GM21825 (cell line): ENCODE measurements at regions not wholly inside any gene's neighbourhood (a gene's known extent, or its start where the extent isn't known, plus 50 kb on each side); places are given as distances from the start of the nearest gene placed in this dataset.
"Not testable (repeated sequence)": the region's sequence is repeated elsewhere in the genome, so short reads cannot be mapped to it uniquely, and the experiment has no call there.

Experiments
- ATAC-seq: cut with Tn5 transposase; IDR thresholded peaks from one replicate; pipeline ENCODE4 v1.9.1; 2021; ENCODE audit warnings: mild to moderate bottlenecking, moderate library complexity; ENCODE audit not compliant: unreplicated experiment

DNA sequence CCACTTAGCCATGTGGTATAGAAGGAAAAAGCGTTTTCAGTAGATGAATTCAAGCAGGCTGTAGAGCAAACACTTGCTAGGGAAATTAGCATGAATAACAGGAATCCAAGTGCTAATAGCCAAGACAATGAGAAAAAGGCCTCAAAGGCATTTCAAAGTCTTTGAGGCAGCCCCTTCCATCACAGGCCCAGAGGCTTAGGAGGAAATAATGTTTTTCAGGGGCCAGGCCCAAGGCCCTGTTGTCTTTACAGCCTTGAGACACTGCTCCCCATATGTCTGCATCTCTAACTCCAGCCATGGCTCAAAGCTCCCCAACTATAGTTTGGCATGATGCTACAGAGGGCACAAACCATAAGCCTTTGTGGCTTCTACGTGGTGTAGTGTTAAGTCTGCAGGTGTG lies 563.5 kb downstream of the TAF11L14 start:
- ATAC-seq, result no peak

GRCh38 chr5:18202164-18202563 lies 567.9 kb downstream of the TAF11L14 start:
- no peak for ATAC-seq

- ATAC-seq, result no peak
These were observed 569.0 kb downstream of the TAF11L14 start for GRCh38 chr5:18203296-18203695.

DNA sequence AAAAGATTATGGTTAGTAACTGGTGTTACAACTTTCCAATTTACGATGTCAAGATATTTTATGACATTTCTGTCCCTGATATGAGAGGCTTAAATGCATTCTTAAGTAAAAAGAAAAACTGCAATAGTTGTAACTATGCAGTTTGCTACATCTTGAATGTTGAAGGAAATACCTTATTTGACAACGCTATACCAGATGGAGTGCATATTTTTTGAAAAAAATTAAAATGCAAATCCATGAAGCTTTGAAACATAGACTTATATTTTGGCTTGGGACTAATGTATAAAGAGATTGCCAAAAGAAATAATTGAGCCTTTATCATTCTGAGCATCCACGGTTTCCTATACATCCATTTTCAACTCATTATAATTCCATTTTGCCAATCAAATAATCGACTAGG lies 579.4 kb downstream of the TAF11L14 start:
- no peak for ATAC-seq

GRCh38 chr5:18216016-18216415 lies 581.8 kb downstream of the TAF11L14 start:
- ATAC-seq, result no peak

- no peak for ATAC-seq
These were observed 582.5 kb downstream of the TAF11L14 start for GRCh38 chr5:18216729-18217128.

- no peak for ATAC-seq
These were observed 585.0 kb downstream of the TAF11L14 start for GRCh38 chr5:18219241-18219640.

- no peak for ATAC-seq
These were observed 586.4 kb downstream of the TAF11L14 start for GRCh38 chr5:18220631-18221030.

DNA sequence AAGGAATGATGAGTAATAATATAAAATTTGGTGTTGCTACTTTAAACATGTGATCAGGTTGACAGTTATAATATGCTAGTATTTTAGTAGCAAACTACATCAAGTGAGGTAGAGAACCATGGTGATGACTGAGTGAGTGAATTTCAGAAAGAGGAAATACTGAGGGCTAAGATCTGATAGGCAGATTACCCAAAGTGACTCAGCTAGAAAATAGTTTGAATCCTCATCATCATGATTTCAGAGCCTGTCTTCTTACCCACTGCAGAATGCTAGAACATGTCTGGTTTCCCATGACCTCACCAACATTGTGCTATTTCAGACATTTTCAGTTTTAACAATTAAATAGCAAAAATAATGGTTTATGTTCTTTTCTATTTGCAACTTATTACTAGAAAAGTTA lies 602.1 kb downstream of the TAF11L14 start:
- no peak for ATAC-seq

DNA sequence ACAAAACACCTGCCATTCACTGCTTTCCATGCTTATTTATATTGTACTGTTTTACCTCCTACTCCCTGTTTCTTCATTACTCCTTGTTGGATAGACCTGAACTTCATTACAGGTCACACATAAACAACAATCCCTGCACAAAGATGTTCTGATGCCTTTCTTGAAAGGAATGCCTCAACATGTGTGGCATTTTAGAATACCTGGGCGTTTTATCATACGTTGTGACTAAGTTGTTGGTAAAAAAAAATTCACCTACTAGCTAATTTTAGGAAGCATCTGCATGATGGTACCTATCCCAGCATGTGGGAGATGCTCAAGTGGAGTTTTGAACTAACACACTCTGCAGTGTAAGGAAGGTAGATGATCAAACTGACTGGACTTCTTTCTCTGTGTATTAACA lies 604.1 kb downstream of the TAF11L14 start:
- no peak for ATAC-seq

DNA sequence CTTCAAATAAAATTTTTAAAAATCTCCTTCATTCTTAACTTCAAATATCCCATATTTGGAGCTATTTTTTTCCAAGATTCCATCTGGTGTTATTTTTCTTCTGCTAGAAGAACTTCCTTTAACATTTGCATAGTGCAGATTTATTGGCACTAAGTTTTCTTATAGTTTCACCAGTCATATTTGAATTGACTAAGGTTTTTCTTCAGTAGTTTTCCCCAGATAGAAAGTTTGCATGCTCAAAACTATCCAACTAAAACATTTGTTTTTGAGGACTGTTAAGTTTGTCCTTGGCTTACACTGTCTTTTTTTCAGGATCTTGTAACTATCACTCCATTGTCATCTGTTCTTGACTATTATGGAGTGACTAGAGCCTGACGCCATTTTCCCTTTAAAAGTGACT lies 606.7 kb downstream of the TAF11L14 start:
- no peak for ATAC-seq

DNA sequence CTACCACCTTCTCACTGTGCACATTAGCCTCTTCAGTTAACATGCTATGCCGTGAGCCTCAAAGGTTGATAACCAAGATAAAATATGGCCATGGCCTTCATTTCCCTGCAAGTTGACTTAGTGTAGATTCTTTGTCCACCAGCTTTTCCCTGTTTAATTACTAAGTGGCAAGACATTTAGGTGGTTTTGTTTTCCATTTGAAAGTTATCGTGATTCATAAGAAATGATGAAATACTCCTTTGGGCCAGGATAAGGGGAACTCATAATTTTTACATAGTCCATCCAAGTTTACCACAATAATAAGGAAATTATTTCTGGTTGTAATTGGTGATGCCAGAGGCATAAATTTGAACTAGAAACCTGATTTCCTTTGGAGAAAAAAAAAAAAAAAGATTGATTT lies 609.6 kb downstream of the TAF11L14 start:
- no peak for ATAC-seq

- no peak for ATAC-seq
These were observed 610.0 kb downstream of the TAF11L14 start for GRCh38 chr5:18244309-18244708.

DNA sequence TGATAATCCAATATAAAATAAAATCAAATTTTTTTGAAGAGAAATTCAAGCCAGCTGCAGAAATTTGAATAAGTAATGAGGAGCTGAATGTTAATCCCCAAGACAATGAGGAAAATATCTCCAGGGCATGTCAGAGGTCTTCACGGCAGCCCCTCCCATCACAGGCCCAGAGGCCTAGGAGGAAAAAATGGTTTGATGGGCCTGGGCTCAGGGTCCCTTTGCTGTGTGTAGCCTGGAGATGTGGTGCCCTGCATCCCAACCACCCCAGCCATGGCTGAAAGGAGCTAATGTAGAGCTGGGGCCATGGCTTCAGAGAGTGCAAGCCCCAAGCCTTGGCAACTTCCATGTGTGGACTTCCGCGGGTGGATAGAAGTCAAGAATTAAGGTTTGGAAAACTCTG lies 618.3 kb downstream of the TAF11L14 start:
- ATAC-seq, result no peak

GRCh38 chr5:18264126-18264882 lies 630.0 kb downstream of the TAF11L14 start:
- ATAC-seq, result no peak

- no peak for ATAC-seq
These were observed 636.5 kb downstream of the TAF11L14 start for GRCh38 chr5:18270635-18271338.

GRCh38 chr5:18276939-18277338 lies 642.7 kb downstream of the TAF11L14 start:
- no peak for ATAC-seq

GRCh38 chr5:18281947-18282581 lies 647.8 kb downstream of the TAF11L14 start:
- ATAC-seq, result no peak

DNA sequence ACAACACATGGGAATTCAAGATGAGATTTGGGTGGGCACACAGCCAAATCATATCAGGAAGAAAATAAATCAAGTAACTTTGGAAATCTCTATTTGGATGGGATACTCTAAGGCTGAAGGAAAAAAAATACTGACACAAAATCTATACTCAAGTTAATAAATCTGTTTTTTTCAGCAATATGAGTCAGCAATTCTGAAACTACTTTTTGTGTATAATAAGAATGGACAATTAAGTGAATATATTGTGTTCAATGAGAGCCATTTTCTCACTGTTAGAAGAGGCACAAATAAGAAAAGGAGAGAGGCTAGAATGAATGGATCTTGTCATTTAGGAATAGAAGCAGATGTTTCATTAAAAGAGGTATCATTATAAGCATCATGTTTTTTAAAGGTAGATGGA lies 651.0 kb downstream of the TAF11L14 start:
- ATAC-seq, result no peak

- no peak for ATAC-seq
These were observed 657.9 kb downstream of the TAF11L14 start for GRCh38 chr5:18292146-18292545.

DNA sequence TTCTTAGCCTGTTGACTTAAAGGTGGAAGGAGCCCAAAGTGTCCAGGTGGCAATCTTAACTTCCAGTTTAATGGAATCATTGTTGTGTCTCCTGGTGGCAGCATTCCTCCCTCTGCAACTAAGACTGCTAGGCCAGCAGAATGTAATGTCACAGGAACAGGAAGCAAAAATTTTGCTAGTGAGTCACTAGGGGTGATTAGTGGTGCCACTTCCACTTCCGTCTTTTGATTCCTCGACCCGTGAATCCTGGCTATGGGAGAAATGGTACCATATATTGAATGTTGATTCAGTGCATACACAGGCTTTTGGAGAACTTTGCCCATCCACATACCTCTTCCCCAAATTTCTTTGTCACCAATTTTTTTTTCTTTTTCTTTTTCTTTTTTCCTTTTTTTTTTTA lies 661.4 kb downstream of the TAF11L14 start:
- ATAC-seq, result not testable (repeated sequence)

DNA sequence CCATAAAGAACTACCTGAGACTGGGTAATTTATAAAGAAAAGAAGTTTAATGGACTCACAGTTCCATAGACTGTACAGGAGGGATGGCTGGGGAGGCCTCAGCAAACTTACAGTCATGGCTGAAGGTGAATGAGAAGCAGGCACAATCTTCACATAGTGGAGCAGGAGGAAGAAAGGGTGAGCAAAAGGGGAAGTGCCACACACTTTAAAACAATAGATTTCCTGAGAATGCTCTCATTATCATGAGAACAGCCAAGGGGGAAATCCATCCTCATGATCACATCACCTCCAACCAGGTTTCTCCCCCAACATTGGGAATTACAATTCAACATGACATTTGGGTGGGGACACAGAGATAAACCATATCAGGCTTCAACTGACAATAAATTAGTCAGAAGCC lies 664.9 kb downstream of the TAF11L14 start:
- ATAC-seq, result no peak
